ENCODE measurements at regions not wholly inside any gene's neighbourhood (a gene's known extent, or its start where the extent isn't known, plus 50 kb on each side); places are given as distances from the start of the nearest gene placed in this dataset.
"Not testable (repeated sequence)": the region's sequence is repeated elsewhere in the genome, so short reads cannot be mapped to it uniquely, and the experiment has no call there.

GRCh38 chr2:192391041-192391440 is 196.3 kb upstream of the TMEFF2 start:
- Histone ChIP-seq H3K36me3 (no peaks in the 10 kb centered on the region), H3K27me3 (no peaks in the 10 kb centered on the region), H3K27ac (no peak overlapping the region), H3K4me3 (no peak overlapping the region), H3K9me3 (ENCODE audit: low read depth) (no peaks in the 10 kb centered on the region), H3K4me1 (ENCODE audit: low read depth) (no peaks in the 10 kb centered on the region)
- no peak for DNase-seq (ENCODE audit: low read depth in 1 of 2, low spot score in 1 of 2)
- TF ChIP-seq, protein P1, sequence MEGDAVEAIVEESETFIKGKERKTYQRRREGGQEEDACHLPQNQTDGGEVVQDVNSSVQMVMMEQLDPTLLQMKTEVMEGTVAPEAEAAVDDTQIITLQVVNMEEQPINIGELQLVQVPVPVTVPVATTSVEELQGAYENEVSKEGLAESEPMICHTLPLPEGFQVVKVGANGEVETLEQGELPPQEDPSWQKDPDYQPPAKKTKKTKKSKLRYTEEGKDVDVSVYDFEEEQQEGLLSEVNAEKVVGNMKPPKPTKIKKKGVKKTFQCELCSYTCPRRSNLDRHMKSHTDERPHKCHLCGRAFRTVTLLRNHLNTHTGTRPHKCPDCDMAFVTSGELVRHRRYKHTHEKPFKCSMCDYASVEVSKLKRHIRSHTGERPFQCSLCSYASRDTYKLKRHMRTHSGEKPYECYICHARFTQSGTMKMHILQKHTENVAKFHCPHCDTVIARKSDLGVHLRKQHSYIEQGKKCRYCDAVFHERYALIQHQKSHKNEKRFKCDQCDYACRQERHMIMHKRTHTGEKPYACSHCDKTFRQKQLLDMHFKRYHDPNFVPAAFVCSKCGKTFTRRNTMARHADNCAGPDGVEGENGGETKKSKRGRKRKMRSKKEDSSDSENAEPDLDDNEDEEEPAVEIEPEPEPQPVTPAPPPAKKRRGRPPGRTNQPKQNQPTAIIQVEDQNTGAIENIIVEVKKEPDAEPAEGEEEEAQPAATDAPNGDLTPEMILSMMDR (IDR thresholded peaks at IDR 0.05; ENCODE audit: low read depth, low read length), result no peak

- TF ChIP-seq, protein P1 (IDR thresholded peaks at IDR 0.05; ENCODE audit: low read depth, low read length), result no peak
- Histone ChIP-seq H3K36me3 (no peaks in the 10 kb centered on the region), H3K4me3 (no peak overlapping the region), H3K27ac (no peak overlapping the region), H3K9me3 (ENCODE audit: low read depth) (no peaks in the 10 kb centered on the region), H3K27me3 (no peaks in the 10 kb centered on the region), H3K4me1 (ENCODE audit: low read depth) (no peaks in the 10 kb centered on the region)
- DNase-seq (ENCODE audit: low read depth in 1 of 2, low spot score in 1 of 2), result no peak
These were observed 195.7 kb upstream of the TMEFF2 start for GRCh38 chr2:192390401-192390800.

DNA sequence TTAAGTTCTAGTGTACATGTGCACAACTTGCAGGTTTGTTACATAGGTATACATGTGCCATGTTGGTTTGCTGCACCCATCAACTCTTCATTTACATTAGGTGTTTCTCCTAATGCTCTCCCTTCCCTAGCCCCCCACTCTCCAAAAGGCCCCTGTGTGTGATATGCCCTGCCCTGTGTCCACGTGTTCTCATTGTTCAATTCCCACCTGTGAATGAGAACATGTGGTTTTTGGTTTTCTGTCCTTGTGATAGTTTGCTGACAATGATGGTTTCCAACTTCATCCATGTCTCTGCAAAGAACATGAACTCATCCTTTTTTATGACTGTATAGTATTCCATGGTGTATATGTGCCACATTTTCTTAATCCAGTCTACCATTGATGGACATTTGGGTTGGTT is 189.5 kb upstream of the TMEFF2 start:
- not testable (repeated sequence) for DNase-seq (ENCODE audit: low read depth in 1 of 2, low spot score in 1 of 2); H3K36me3 ChIP-seq; H3K4me1 ChIP-seq (ENCODE audit: low read depth); H3K27me3 ChIP-seq; H3K9me3 ChIP-seq (ENCODE audit: low read depth); H3K4me3 ChIP-seq; H3K27ac ChIP-seq

DNA sequence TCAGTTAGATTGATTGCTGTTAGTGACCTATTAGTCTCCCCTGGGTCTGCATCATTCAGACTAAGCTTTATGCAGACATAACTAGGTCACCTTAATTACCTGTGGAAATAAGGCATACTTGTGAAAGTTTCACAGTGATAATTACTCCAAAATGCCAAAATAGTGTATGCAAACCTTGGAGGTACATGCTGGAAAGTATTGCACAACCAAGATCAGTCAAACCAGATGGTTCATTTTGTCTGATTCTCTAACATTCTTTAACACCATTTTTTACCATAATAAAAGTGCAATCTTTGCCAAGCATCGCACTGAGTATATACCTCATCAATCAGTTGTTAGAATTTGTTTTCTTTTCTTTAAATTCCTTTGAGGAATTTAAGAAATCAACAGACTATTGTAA is 186.3 kb upstream of the TMEFF2 start:
- H3K9me3 ChIP-seq (ENCODE audit: low read depth), result no peaks in the 10 kb centered on the region
- TF ChIP-seq, protein P1 (IDR thresholded peaks at IDR 0.05; ENCODE audit: low read depth, low read length), result no peak
- no peak overlapping the region for H3K27ac ChIP-seq
- no peaks in the 10 kb centered on the region for H3K27me3 ChIP-seq
- no peaks in the 10 kb centered on the region for H3K4me1 ChIP-seq (ENCODE audit: low read depth)
- DNase-seq (ENCODE audit: low read depth in 1 of 2, low spot score in 1 of 2), result no peak
- no peaks in the 10 kb centered on the region for H3K36me3 ChIP-seq
- no peak overlapping the region for H3K4me3 ChIP-seq

DNA sequence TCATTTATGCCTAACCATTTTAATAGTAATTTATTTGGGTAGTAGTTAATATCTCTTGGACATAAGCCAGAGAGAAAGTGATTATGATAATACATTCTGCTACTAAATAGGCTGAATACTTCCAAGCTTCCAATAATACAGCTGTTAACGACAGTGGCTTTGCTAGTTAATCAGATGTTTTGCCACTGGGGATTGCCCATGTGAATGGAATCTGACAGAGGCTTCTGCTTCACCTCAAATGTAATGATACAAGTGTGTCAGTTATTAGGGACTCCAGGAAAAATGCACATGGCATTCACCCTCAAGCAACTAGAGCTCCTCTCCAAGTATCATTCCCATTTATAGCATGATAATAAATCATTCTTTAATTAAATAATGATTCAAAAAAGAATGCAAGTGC is 185.0 kb upstream of the TMEFF2 start:
- H3K4me3 ChIP-seq, result no peak overlapping the region
- DNase-seq (ENCODE audit: low read depth in 1 of 2, low spot score in 1 of 2), result no peak
- no peaks in the 10 kb centered on the region for H3K27me3 ChIP-seq
- H3K9me3 ChIP-seq (ENCODE audit: low read depth), result no peaks in the 10 kb centered on the region
- no peaks in the 10 kb centered on the region for H3K4me1 ChIP-seq (ENCODE audit: low read depth)
- no peak overlapping the region for H3K27ac ChIP-seq
- TF ChIP-seq, protein P1 (IDR thresholded peaks at IDR 0.05; ENCODE audit: low read depth, low read length), result no peak
- H3K36me3 ChIP-seq, result no peaks in the 10 kb centered on the region

DNA sequence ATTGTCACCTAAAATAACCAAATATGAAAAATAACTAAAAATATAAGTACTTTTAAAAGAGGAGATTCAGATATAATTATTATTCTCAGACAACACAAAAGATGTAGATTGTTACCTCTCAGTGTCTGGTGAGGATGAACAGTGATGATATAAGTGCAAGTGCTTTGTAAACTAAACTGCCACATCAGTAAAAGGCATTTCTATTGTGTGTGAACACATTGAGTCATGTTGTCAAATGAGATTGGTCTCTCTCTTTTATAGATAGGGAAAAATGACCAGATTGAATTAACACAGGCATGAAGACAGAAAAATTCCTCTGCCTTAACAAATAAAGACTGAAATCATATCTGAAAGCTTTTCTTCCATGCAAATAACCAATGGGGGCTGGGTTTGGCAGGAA is 182.4 kb upstream of the TMEFF2 start:
- Histone ChIP-seq H3K27ac (no peak overlapping the region), H3K27me3 (no peaks in the 10 kb centered on the region), H3K4me3 (no peak overlapping the region), H3K36me3 (no peaks in the 10 kb centered on the region), H3K9me3 (ENCODE audit: low read depth) (no peaks in the 10 kb centered on the region), H3K4me1 (ENCODE audit: low read depth) (no peaks in the 10 kb centered on the region)
- DNase-seq (ENCODE audit: low read depth in 1 of 2, low spot score in 1 of 2), result no peak
- TF ChIP-seq, protein P1 (IDR thresholded peaks at IDR 0.05; ENCODE audit: low read depth, low read length), result no peak
